Muscle of leg (tissue), 3 donors: ENCODE measurements at regions not wholly inside any gene's neighbourhood (a gene's known extent, or its start where the extent isn't known, plus 50 kb on each side); places are given as distances from the start of the nearest gene placed in this dataset.

Experiments used
- DNase-seq: peaks from one replicate; pipeline ENCODE4 v3.0.0; 2013
- H3K27ac ChIP-seq: one replicate; pipeline ENCODE4 v1.5.1; 2013; ENCODE audit warnings: mild to moderate bottlenecking, low read length, control low read depth
- H3K27me3 ChIP-seq: one replicate; pipeline ENCODE4 v1.6.1; 2013; ENCODE audit warnings: low read length; ENCODE audit not compliant: control insufficient read depth, insufficient read depth
- H3K36me3 ChIP-seq: one replicate; pipeline ENCODE4 v1.6.1; 2013; ENCODE audit warnings: low read length; ENCODE audit not compliant: control insufficient read depth, insufficient read depth
- H3K4me1 ChIP-seq: one replicate; pipeline ENCODE4 v1.6.1; 2013; ENCODE audit warnings: low read length; ENCODE audit not compliant: control insufficient read depth, insufficient read depth
- H3K4me3 ChIP-seq: one replicate; pipeline ENCODE4 v1.5.1; 2013; ENCODE audit warnings: low read length, control low read depth
- H3K9me3 ChIP-seq: replicated peaks from 2 replicates; pipeline ENCODE4 v1.6.1; 2013; ENCODE audit warnings: low read depth, low read length; ENCODE audit not compliant: control insufficient read depth
- WGBS: methylation state at CpG from one replicate; pipeline ENCODE4 v1.1.5; 2013; ENCODE audit warnings: missing lambda C conversion rate; ENCODE audit not compliant: insufficient coverage; 5-methylcytosine and 5-hydroxymethylcytosine counted together

DNA sequence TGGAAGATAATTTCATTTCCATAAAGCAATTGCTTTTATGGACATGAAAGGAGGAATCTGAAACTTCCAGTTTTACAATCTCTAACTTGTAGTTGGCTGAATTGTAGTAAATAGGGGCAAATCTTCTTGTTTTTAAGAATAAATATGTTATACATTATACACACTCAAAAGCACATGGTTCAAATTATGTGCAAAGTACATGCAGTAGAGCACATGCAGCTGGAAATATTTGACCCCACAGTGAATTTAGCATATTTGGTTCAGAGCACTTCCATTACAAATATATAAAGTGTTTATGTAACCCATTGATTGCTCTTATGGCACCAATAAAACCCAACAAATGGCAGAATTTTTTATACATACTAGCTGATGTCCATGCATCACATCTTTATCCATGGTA, 180.5 kb downstream of the IRS2 start:
- H3K27me3 ChIP-seq, result no peaks in the 10 kb centered on the region
- no peaks in the 10 kb centered on the region for H3K4me1 ChIP-seq
- no peak overlapping the region for H3K4me3 ChIP-seq
- peak; percentile 30 for DNase-seq
- no peaks in the 10 kb centered on the region for H3K36me3 ChIP-seq
- H3K9me3 ChIP-seq, result no peaks in the 10 kb centered on the region
- no peak overlapping the region for H3K27ac ChIP-seq

DNA sequence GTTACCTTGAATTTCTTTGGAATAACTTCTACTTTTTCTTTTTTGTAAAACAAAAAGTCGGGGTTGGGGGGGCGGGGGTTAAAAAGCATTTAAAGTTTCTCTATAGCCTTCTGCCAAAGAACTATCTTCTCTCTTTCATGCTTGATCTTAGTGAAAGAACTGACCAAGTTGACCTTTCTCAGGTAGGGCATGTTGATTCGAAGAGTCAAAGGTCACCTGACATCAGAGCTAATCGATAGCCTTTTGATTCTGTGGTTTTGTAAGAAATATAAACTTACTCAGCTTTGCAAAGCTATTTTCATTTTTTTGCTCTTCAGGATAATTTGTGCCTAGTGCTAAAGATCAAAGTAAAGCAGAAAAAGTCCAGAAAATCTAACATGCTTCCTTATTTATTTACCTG, 181.5 kb downstream of the IRS2 start:
- no peaks in the 10 kb centered on the region for H3K27me3 ChIP-seq
- no peaks in the 10 kb centered on the region for H3K4me1 ChIP-seq
- no peak for DNase-seq
- H3K36me3 ChIP-seq, result no peaks in the 10 kb centered on the region
- H3K9me3 ChIP-seq, result no peaks in the 10 kb centered on the region
- H3K27ac ChIP-seq, result no peak overlapping the region
- WGBS, result no CpG with 5 or more reads among the region's 4 CpGs
- no peak overlapping the region for H3K4me3 ChIP-seq

DNA sequence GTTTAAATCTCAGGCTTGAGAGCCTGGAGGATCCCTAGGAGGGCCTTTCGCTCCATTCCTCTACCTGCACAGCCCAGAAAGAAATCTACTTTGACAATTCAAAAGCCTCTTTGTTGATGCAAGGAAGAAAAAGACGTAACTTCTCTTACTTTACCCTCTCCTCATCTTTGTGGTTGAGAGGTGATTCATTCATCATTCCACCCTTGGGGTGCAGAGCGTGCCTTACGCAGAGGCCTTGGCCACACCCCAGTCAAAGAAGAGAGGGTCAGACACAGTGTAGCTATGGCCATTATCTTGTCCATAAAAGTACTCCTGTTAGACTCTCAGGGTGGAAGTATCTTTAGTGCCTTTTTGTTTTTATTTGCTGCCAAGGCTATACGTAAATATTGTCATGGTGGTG, 184.0 kb downstream of the IRS2 start:
- no peaks in the 10 kb centered on the region for H3K9me3 ChIP-seq
- H3K4me1 ChIP-seq, result no peaks in the 10 kb centered on the region
- no peaks in the 10 kb centered on the region for H3K36me3 ChIP-seq
- no peak overlapping the region for H3K27ac ChIP-seq
- no peak for DNase-seq
- no peaks in the 10 kb centered on the region for H3K27me3 ChIP-seq
- no peak overlapping the region for H3K4me3 ChIP-seq
- WGBS, result no CpG with 5 or more reads among the region's 5 CpGs

DNA sequence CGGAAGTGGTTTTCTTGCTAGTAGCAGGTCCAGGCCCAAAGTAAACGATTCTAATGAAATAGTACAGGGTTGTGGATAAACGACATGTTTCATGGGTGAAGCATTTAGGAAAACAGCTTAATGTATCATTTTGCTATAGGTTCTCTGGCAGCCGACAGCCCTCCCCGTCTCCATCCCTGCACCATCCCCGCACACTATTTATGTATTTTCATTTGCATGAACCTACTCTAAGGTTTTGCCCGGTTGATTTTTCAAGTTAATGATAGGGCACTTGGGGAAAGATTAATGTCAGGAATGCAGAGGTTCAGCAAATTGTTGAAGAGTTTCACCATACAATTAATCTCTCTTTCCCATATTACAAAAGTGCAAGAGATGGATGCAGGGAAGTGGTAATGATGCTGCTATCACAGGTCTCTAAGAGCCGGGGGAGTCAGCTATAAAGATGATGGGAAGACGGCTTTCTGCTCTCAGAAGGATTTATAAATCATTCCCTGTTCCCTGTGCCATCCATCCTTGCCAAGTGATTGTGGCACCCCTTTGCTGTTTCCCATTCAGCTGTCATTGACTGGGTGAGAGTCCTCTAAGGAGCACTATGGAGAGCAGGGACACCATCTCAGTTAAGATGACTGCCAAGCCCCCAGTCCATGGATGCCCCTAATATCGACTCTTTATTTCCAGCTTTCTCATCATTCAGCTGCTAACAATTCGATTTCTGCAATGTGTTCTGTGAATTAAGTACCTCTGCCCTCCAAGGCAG, 186.3 kb downstream of the IRS2 start:
- H3K4me3 ChIP-seq, result no peak overlapping the region
- DNase-seq, result no peak
- H3K4me1 ChIP-seq, result no peaks in the 10 kb centered on the region
- no peaks in the 10 kb centered on the region for H3K27me3 ChIP-seq
- no peaks in the 10 kb centered on the region for H3K36me3 ChIP-seq
- no peaks in the 10 kb centered on the region for H3K9me3 ChIP-seq
- no peak overlapping the region for H3K27ac ChIP-seq
- 74% methylated on average over 5 of the region's 11 CpGs for WGBS

DNA sequence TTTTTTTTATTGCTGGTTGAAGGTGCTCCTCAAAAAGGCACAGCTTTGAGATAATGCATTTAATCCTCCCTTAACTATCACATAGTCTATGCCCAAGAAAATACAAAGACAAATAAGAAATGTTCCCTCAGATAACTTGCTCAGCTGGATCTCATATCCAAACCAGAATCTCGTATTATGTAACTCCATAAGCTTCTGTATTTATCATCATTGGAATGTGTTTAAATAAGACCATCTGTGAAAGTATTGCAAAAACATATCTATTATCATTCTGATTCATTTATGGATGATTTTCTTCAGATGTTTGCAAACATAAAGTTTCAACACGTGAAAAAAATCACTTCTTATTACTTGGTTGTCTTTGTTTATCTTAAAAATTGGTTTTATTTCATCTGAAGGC, 190.9 kb downstream of the IRS2 start:
- Histone ChIP-seq H3K4me1 (no peaks in the 10 kb centered on the region), H3K27ac (no peak overlapping the region), H3K9me3 (no peaks in the 10 kb centered on the region), H3K36me3 (no peaks in the 10 kb centered on the region), H3K4me3 (no peak overlapping the region), H3K27me3 (no peaks in the 10 kb centered on the region)
- DNase-seq, result peak; percentile 7
- no CpG with 5 or more reads among the region's 2 CpGs for WGBS

DNA sequence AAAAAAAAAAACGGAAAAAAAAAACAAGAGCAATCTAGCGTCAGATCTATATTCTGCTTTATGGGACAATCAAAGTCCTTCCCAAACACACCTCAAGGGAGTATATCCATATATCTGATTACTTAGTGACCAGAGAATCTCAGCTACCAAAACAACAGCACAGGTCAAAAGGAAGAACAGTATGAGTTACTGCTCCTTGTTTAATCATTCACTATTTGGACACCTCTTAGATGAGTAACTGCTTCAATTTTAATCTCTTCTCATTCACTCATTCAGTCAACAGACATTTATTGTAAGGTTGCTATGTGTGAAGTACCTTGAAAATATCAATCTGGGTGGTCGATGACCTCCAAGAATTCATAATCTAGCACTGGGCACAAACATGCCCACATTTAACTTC, 193.2 kb downstream of the IRS2 start:
- DNase-seq, result no peak
- no peaks in the 10 kb centered on the region for H3K36me3 ChIP-seq
- no CpG with 5 or more reads among the region's 3 CpGs for WGBS
- H3K4me3 ChIP-seq, result no peak overlapping the region
- no peaks in the 10 kb centered on the region for H3K9me3 ChIP-seq
- H3K4me1 ChIP-seq, result no peaks in the 10 kb centered on the region
- no peaks in the 10 kb centered on the region for H3K27me3 ChIP-seq
- no peak overlapping the region for H3K27ac ChIP-seq

DNA sequence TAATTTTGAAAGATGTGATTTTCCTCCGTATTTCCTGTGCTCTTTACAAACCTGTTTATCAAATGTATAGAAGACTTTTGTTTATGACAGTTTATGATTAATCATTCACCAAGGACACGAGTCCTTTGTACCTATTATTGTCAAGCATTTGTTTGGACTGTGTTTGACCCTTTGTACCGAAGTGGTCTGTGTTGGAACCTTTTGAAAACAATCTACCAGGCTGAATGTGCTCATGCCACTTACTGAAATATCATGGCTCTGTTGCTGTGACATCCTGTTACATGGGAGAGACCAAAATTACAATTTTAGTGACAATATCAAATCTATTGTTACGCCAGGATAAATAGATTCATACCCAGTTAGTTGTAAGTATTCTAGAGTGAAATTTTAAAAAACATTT, 193.6 kb downstream of the IRS2 start:
- Histone ChIP-seq H3K4me1 (no peaks in the 10 kb centered on the region), H3K36me3 (no peaks in the 10 kb centered on the region), H3K27me3 (no peaks in the 10 kb centered on the region), H3K27ac (no peak overlapping the region), H3K4me3 (no peak overlapping the region), H3K9me3 (no peaks in the 10 kb centered on the region)
- 60% methylated on average over 1 of the region's 4 CpGs for WGBS
- DNase-seq, result no peak

DNA sequence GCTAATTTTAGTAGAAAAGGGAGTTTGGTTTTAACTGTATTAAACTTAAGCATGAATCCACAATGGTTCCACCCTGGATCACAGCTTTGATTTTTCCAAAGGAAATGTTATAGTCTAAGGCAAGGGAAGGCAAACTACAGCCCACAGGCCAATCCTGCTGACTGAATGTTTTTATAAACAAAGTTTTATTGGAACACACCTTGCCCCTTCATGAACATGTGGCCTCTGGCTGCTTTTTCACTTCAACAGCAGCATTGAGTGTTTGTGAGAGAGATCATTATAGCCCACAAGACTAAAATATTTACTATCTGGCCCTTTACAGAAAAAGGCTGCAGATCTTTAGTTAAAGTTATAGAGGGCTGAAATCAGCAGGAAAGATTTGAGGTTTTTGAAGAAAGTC, 198.7 kb downstream of the IRS2 start:
- H3K4me3 ChIP-seq, result no peak overlapping the region
- no peaks in the 10 kb centered on the region for H3K9me3 ChIP-seq
- H3K27me3 ChIP-seq, result no peaks in the 10 kb centered on the region
- no peak overlapping the region for H3K27ac ChIP-seq
- H3K36me3 ChIP-seq, result no peaks in the 10 kb centered on the region
- no peak for DNase-seq
- no peaks in the 10 kb centered on the region for H3K4me1 ChIP-seq

DNA sequence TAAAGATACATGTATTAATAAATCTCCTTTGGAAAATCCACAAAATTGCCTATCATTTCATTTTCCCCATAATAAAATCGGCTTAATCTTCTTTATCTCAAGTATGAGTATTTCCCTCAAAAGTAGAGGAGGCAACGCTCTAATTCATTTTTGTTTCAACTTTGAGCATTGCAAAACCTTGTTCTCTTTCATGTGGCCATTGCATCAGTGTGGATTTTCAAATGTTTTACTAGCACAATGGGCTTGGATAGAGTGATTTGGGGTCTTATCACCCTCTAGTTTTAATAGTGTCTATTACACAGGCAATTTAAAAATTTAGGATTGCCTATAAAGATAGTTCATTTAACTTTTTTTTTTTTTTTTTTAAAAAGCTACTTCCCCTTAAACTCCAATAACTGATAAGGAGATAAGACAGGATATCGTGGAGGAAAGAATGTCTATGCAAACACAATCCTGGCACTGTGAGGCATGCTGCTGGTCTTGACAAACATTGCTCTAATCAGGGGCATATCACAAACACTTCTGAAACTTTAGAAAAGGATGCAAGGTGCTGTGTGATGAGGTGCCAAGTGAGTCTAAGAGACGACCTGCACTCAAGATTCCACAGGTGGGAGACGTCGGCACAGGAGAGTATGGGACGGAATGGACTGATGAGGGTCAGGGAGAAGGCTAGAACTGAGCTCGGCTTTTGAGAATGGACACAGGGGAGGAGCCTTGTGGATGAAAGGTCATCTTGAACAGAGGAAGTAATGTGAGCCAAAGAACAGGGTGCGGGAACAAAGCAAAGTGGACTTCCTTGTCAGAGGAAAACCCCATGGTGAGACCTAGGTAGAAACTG, 199.7 kb downstream of the IRS2 start:
- Histone ChIP-seq H3K4me3 (no peak overlapping the region), H3K27ac (no peak overlapping the region), H3K9me3 (no peaks in the 10 kb centered on the region), H3K27me3 (no peaks in the 10 kb centered on the region), H3K4me1 (no peaks in the 10 kb centered on the region), H3K36me3 (no peaks in the 10 kb centered on the region)
- 73% methylated on average over 6 of the region's 9 CpGs for WGBS
- no peak for DNase-seq

DNA sequence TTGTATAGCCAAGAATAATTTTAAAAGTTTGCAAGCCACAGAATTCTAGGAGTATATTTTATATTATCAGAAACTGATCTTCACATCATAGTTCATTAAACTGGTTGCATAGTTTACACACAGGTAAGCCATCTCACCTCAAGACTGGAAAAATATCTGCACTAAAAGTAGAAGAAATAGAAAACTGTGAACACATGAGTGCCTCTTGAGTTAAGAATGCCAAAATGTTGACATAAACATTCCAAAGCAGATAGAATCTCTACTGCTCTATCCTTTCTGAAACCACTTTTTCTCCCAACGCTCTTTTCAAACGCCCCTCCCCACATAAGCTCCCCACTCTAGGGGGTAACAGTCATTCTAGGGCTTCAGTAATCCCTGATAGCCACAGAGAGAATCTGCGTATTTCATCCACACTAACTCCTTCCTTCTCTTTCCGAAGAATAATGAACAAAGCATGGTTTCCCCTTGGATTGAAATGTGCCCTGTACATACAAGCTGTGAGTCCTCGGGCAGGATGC, 201.5 kb downstream of the IRS2 start:
- WGBS, result 54% methylated on average over 3 of the region's 5 CpGs
- Histone ChIP-seq H3K4me3 (no peak overlapping the region), H3K9me3 (no peaks in the 10 kb centered on the region), H3K27ac (no peak overlapping the region), H3K4me1 (no peaks in the 10 kb centered on the region), H3K36me3 (no peaks in the 10 kb centered on the region), H3K27me3 (no peaks in the 10 kb centered on the region)
- DNase-seq, result no peak
